CD4-positive, alpha-beta T cell treated with Interleukin-17A for 1 hour (primary cell): ENCODE measurements at regions not wholly inside any gene's neighbourhood (a gene's known extent, or its start where the extent isn't known, plus 50 kb on each side); places are given as distances from the start of the nearest gene placed in this dataset.
"Not testable (repeated sequence)": the region's sequence is repeated elsewhere in the genome, so short reads cannot be mapped to it uniquely, and the experiment has no call there.

ENCODE experiments used
- DNase-seq: peaks from one replicate; pipeline ENCODE4 v3.0.0-alpha.2; 2020

- not testable (repeated sequence) for DNase-seq
Measured at GRCh38 chr4:82301390-82301789, 72.4 kb downstream of the HNRNPD start.

GRCh38 chr4:82293304-82293703 lies 80.5 kb downstream of the HNRNPD start:
- peak; percentile 62 for DNase-seq

GRCh38 chr4:82287720-82288119 lies 86.1 kb downstream of the HNRNPD start:
- DNase-seq, result no peak

- peak; percentile 99 for DNase-seq
Measured at GRCh38 chr4:82284858-82285805, 88.7 kb downstream of the HNRNPD start.

- DNase-seq, result no peak
Measured at GRCh38 chr4:82284475-82284857, 89.3 kb downstream of the HNRNPD start.

- no peak for DNase-seq
Measured at GRCh38 chr4:82282875-82283274, 90.9 kb downstream of the HNRNPD start.

- not testable (repeated sequence) for DNase-seq
Measured at GRCh38 chr4:82279550-82279949, 94.2 kb downstream of the HNRNPD start.

GRCh38 chr4:82276332-82276640 lies 97.5 kb downstream of the HNRNPD start:
- DNase-seq, result no peak

- DNase-seq, result peak; percentile 16
Measured at GRCh38 chr4:82275431-82276331, 98.1 kb downstream of the HNRNPD start.

GRCh38 chr4:82274700-82275099 lies 99.1 kb downstream of the HNRNPD start:
- DNase-seq, result not testable (repeated sequence)

- not testable (repeated sequence) for DNase-seq
Measured at GRCh38 chr4:82272523-82272922, 101.3 kb downstream of the HNRNPD start.

GRCh38 chr4:82271915-82272480 lies 101.8 kb downstream of the HNRNPD start:
- DNase-seq, result not testable (repeated sequence)

GRCh38 chr4:82268826-82269193 lies 105.0 kb downstream of the HNRNPD start:
- DNase-seq, result no peak

GRCh38 chr4:82268050-82268825 lies 105.6 kb downstream of the HNRNPD start:
- peak; percentile 60 for DNase-seq

GRCh38 chr4:82267506-82267905 lies 106.3 kb downstream of the HNRNPD start:
- no peak for DNase-seq

- DNase-seq, result no peak
Measured at GRCh38 chr4:82266345-82266744, 107.4 kb downstream of the HNRNPD start.

- no peak for DNase-seq
Measured at GRCh38 chr4:82261084-82261483, 112.7 kb downstream of the HNRNPD start.

- no peak for DNase-seq
Measured at GRCh38 chr4:82260632-82261031, 113.2 kb downstream of the HNRNPD start.

- DNase-seq, result no peak
Measured at GRCh38 chr4:82256718-82257117, 117.1 kb downstream of the HNRNPD start.

GRCh38 chr4:82255657-82256056 lies 118.1 kb downstream of the HNRNPD start:
- no peak for DNase-seq

- no peak for DNase-seq
Measured at GRCh38 chr4:82248903-82249632, 124.7 kb downstream of the HNRNPD start.

GRCh38 chr4:82247629-82248028 lies 126.2 kb downstream of the HNRNPD start:
- no peak for DNase-seq
